ENCODE measurements at regions not wholly inside any gene's neighbourhood (a gene's known extent, or its start where the extent isn't known, plus 50 kb on each side); places are given as distances from the start of the nearest gene placed in this dataset.
"Not testable (repeated sequence)": the region's sequence is repeated elsewhere in the genome, so short reads cannot be mapped to it uniquely, and the experiment has no call there.

GRCh38 chr13:50255639-50256038 lies 240.4 kb downstream of the KCNRG start:
- no peaks in the 10 kb centered on the region for H3K4me1 ChIP-seq
- no peak overlapping the region for H3K27ac ChIP-seq
- H3K36me3 ChIP-seq, result no peaks in the 10 kb centered on the region
- DNase-seq, result no peak
- ATAC-seq, result no peak
- 73 to 90% methylated on average over 1 of the region's 1 CpG for whole genome bisulfite sequencing, 2 donors
- no peak overlapping the region for H3K4me3 ChIP-seq
- H3K27me3 ChIP-seq, result no peaks in the 10 kb centered on the region
- H3K9me3 ChIP-seq, result no peaks in the 10 kb centered on the region
- intact Hi-C loops (cut with DNase I), result no loop called here
- TF ChIP-seq, protein P1, sequence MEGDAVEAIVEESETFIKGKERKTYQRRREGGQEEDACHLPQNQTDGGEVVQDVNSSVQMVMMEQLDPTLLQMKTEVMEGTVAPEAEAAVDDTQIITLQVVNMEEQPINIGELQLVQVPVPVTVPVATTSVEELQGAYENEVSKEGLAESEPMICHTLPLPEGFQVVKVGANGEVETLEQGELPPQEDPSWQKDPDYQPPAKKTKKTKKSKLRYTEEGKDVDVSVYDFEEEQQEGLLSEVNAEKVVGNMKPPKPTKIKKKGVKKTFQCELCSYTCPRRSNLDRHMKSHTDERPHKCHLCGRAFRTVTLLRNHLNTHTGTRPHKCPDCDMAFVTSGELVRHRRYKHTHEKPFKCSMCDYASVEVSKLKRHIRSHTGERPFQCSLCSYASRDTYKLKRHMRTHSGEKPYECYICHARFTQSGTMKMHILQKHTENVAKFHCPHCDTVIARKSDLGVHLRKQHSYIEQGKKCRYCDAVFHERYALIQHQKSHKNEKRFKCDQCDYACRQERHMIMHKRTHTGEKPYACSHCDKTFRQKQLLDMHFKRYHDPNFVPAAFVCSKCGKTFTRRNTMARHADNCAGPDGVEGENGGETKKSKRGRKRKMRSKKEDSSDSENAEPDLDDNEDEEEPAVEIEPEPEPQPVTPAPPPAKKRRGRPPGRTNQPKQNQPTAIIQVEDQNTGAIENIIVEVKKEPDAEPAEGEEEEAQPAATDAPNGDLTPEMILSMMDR (IDR thresholded peaks at IDR 0.05), result no peak

GRCh38 chr13:50256536-50257321 lies 241.5 kb downstream of the KCNRG start:
- WGBS, 2 donors, result 87 to 90% methylated on average over 6 of the region's 6 CpGs
- intact Hi-C loops (cut with DNase I); H3K9me3 ChIP-seq; DNase-seq; ATAC-seq; H3K4me3 ChIP-seq; H3K27ac ChIP-seq; H3K36me3 ChIP-seq; H3K27me3 ChIP-seq; H3K4me1 ChIP-seq: not testable (repeated sequence)

DNA sequence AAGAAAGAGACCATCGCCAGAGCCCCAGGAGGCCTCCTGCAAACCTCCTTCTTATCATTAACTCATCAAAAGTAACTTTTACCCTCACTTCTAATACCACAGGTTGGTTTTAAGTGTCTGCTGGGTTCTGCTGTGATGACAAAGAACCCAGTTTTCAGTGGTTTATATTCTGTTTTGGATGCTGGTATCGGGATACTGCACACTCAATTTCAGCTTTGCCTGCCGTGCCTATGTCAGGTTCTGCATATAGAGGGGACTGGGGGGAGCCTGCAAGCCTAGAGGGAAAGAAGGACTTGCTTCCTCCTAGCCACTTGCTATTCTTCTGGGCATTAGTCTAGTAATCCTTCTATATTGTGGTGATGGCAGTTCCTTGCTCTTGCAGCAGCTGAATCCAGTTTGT lies 242.4 kb downstream of the KCNRG start:
- ATAC-seq, result no peak
- no peak for DNase-seq
- no peaks in the 10 kb centered on the region for H3K36me3 ChIP-seq
- TF ChIP-seq, protein P1 (IDR thresholded peaks at IDR 0.05), result no peak
- intact Hi-C loops (cut with DNase I), result no loop called here
- no peak overlapping the region for H3K27ac ChIP-seq
- H3K9me3 ChIP-seq, result no peaks in the 10 kb centered on the region
- no peak overlapping the region for H3K4me3 ChIP-seq
- no peaks in the 10 kb centered on the region for H3K27me3 ChIP-seq
- WGBS, 2 donors, result 92 to 94% methylated on average over 3 of the region's 3 CpGs
- H3K4me1 ChIP-seq, result no peaks in the 10 kb centered on the region

DNA sequence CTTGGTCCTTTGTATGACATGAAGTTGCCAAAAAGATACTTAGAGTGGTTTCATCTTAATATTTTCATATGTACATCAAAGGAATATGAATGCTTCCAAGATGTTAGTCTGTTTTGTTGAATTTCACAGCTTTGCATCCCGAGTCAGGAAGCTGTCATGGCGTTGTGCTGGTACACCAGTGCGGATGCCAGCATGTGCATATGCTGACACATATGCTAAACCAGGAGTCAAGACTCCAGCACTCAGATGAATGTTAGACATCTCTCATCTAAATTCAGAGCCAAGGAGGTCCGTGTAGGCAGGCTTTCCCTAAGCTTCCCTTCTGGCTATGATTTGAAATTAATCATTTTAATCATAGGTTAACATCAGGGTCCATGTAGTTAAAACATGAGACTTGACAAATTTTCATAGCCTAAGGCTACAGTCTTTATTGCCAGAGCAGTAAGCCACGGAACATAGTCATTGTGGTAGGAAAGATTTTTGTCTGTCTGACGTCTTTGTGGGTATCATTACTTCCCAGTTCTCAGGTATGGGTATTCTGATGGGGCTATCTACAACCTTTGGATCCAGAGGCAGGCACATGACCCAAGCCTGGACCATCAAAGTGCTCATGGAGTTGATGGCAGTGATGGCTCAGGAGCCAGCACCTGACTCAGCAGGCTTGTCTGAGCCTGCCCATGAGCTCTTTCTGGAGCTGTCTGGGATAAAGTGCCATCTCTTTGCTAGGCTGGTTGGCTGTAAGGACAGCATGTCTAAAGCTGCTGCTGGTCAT lies 246.1 kb downstream of the KCNRG start:
- TF ChIP-seq, protein P1 (IDR thresholded peaks at IDR 0.05), result no peak
- H3K4me1 ChIP-seq, result no peaks in the 10 kb centered on the region
- no peak overlapping the region for H3K4me3 ChIP-seq
- no peaks in the 10 kb centered on the region for H3K27me3 ChIP-seq
- H3K9me3 ChIP-seq, result no peaks in the 10 kb centered on the region
- no peak for DNase-seq
- 89 to 93% methylated on average over 6 of the region's 6 CpGs for WGBS, 2 donors
- no peak for ATAC-seq
- no peaks in the 10 kb centered on the region for H3K36me3 ChIP-seq
- no peak overlapping the region for H3K27ac ChIP-seq
- intact Hi-C loops (cut with DNase I), result no loop called here

DNA sequence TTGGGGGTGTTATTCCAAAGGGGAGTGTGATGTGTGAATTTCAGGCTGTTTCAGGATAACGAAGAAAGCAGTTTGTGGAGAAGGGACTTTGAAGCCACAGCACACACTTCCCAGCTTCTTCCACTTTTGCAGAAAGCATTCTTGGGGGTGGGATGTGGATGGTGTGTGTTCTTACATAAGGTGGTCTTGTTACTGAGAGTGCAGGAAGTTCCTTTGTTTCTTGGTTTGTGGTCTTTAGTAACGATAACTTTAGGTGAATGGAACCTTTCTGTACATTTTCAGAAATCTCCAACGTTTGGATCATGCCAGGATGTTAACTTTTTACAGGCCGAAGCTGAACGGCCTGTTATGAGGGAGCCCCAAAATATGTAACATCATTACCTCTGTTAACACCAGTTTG lies 251.8 kb downstream of the KCNRG start:
- Histone ChIP-seq H3K9me3 (no peaks in the 10 kb centered on the region), H3K27ac (no peak overlapping the region), H3K36me3 (no peaks in the 10 kb centered on the region), H3K27me3 (no peaks in the 10 kb centered on the region), H3K4me3 (no peak overlapping the region), H3K4me1 (peaks cover 0 to 13% (median 3%) of the 10 kb centered on the region in 9 donors)
- ATAC-seq (no peak), DNase-seq (no peak)
- intact Hi-C loops (cut with DNase I), result no loop called here
- TF ChIP-seq, protein P1 (IDR thresholded peaks at IDR 0.05), result no peak
- 72 to 81% methylated on average over 5 of the region's 5 CpGs for WGBS, 2 donors
